Astrocyte of the spinal cord (primary cell): ENCODE measurements at regions not wholly inside any gene's neighbourhood (a gene's known extent, or its start where the extent isn't known, plus 50 kb on each side); places are given as distances from the start of the nearest gene placed in this dataset.

Experiments
- DNase-seq: peaks from one replicate; pipeline ENCODE4 v3.0.0; 2011; ENCODE audit warnings: low read depth, low spot score
- H3K4me3 ChIP-seq: 2 replicates; pipeline ENCODE4 v1.5.1; 2011; ENCODE audit warnings: low read depth, mild to moderate bottlenecking, low read length, moderate library complexity
- in situ Hi-C: cut with HindIII; loops from 2 replicates; pipeline ENCODE4 v1.10.0; 2017; ENCODE audit warnings: low sequenced_read_pairs
- TF ChIP-seq, protein P1 (sequence below): IDR thresholded peaks from 2 replicates; pipeline ENCODE4 v1.5.1; 2012; ENCODE audit warnings: low read depth, mild to moderate bottlenecking, low read length, inconsistent platforms

DNA sequence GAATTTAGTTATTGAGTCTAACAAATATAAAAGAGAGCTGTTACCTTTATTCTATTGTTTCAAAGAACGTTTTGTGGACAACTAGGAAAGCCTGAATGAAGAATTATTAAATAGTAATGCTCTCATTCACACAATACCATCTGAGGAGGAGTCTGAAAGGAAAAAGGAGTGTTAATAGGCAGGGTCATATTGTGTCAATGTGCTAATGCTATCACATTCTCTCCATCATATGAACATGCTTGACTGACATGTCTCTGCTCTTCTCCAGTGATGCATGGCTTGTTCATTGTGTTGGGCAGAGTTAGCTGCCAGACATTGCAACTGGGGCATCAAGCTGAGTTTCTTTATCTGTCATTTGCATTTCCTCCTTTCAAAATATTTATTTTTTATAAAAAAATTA lies 1578.0 kb downstream of the MAT2B start:
- H3K4me3 ChIP-seq, result no peak overlapping the region
- TF ChIP-seq, protein P1, sequence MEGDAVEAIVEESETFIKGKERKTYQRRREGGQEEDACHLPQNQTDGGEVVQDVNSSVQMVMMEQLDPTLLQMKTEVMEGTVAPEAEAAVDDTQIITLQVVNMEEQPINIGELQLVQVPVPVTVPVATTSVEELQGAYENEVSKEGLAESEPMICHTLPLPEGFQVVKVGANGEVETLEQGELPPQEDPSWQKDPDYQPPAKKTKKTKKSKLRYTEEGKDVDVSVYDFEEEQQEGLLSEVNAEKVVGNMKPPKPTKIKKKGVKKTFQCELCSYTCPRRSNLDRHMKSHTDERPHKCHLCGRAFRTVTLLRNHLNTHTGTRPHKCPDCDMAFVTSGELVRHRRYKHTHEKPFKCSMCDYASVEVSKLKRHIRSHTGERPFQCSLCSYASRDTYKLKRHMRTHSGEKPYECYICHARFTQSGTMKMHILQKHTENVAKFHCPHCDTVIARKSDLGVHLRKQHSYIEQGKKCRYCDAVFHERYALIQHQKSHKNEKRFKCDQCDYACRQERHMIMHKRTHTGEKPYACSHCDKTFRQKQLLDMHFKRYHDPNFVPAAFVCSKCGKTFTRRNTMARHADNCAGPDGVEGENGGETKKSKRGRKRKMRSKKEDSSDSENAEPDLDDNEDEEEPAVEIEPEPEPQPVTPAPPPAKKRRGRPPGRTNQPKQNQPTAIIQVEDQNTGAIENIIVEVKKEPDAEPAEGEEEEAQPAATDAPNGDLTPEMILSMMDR, result no peak
- in situ Hi-C loops, result no loop called here
- no peak for DNase-seq

- H3K4me3 ChIP-seq, result no peak overlapping the region
- no peak for DNase-seq
- in situ Hi-C loops, result no loop called here
- TF ChIP-seq, protein P1, result no peak
Measured at GRCh38 chr5:165086465-165086864, 1581.0 kb downstream of the MAT2B start.

DNA sequence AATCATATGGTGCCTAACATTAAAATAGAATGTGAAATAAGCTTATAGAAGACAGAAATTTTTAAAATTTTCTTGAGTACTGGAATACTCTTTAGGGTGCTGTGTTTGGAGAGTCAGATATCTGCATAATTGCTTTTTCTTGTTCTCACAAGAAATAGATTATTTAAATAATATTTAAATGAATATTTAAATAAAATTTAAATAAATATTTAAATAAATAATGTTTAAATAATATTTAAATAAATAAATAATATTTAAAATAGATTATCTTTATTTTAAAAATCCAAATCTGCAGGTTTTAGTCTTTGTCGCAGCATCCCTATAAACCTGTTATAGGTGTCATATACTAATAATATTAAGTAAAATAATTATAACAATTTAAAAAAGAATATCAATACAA lies 1589.4 kb downstream of the MAT2B start:
- TF ChIP-seq, protein P1, result no peak
- no peak for DNase-seq
- in situ Hi-C loops, result no loop called here
- H3K4me3 ChIP-seq, result no peak overlapping the region

DNA sequence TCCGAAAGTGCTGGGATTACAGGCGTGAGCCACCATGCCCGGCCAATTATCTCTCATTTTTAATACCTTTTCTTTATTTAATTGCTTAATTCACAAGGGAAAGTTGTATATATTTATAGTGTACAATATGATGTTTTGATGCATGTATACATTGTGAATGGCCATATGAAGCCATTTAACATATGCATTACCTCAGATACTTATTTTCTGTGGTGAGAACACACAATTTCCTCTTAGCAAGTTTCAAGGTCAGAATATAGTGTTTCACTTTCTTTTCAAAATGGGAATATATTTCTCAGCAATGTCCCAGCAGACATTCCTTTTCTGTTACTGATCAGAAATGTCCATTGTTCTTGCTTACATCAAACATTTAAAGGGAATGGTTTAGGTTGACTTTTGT lies 1596.3 kb downstream of the MAT2B start:
- TF ChIP-seq, protein P1, result no peak
- in situ Hi-C loops, result no loop called here
- DNase-seq, result no peak

DNA sequence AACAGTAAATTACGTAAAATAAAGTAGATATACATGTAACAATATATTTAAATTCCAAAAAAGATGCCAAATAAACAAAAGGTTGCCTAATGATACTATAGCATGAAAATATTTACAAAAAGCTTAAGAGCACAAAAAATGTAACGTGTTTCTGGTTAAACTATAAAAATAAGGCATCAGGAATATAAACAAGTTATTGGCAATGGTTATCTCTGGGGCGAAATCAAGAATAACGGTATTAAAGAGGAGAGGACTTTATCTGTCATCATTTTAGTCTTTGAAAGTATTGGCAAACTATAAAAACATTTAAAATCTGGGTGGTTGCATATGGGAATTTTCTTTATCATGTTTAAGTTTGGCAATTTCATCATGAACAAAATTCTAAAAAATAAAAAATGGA lies 1599.2 kb downstream of the MAT2B start:
- no peak overlapping the region for H3K4me3 ChIP-seq
- no peak for DNase-seq
- TF ChIP-seq, protein P1, result no peak
- in situ Hi-C loops, result no loop called here

More for the DNA sequence above, 1596.3 kb downstream of the MAT2B start:
- no peak overlapping the region for H3K4me3 ChIP-seq

GRCh38 chr5:165108809-165109208 lies 1603.4 kb downstream of the MAT2B start:
- in situ Hi-C loops, result no loop called here
- H3K4me3 ChIP-seq, result no peak overlapping the region
- no peak for DNase-seq
- TF ChIP-seq, protein P1, result no peak

DNA sequence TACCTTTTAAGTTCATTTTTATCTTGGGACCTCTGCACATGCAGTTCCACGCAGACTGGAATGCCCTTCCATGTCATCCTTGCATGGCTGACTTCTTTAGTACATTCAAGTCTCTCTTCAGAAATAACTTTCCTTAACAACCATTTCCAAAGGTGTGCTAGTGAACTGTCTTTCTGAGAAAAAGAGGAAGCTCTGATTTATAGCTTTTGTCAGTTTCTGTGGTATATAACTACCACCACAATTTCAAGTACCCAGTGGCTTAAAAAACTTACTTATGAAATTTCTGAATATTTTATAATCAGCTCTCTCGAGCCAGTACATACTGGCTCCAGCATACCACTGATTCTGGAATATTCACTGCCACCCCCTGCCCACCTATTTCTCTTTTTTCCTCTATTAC lies 1613.8 kb downstream of the MAT2B start:
- TF ChIP-seq, protein P1, result no peak
- DNase-seq, result no peak
- no peak overlapping the region for H3K4me3 ChIP-seq
- in situ Hi-C loops, result no loop called here
